Thyroid gland (tissue), 4 donors: ENCODE measurements at regions not wholly inside any gene's neighbourhood (a gene's known extent, or its start where the extent isn't known, plus 50 kb on each side); places are given as distances from the start of the nearest gene placed in this dataset.

Experiments
- CTCF ChIP-seq, 6 experiments: fragments of 200-600 bp in 3 of 6; fragments of 450-650 bp in 3 of 6; sonication (generic) in 3 of 6; IDR thresholded peaks; one replicate each; pipeline ENCODE4 v1.5.1; 2016 to 2019; ENCODE audit warnings: antibody characterized with exemption in 6 of 6, mild to moderate bottlenecking in 2 of 6, inconsistent platforms in 1 of 6, moderate library complexity in 1 of 6
- POLR2A ChIP-seq, 2 donors: fragments of 450-650 bp; IDR thresholded peaks; one replicate each; pipeline ENCODE4 v1.6.1; 2017; ENCODE audit warnings: antibody characterized with exemption in 2 of 2, mild to moderate bottlenecking in 2 of 2, moderate library complexity in 1 of 2

- no peak for TF ChIP-seq CTCF (IDR thresholded peaks at IDR 0.05)
- no peak for TF ChIP-seq POLR2A (IDR thresholded peaks at IDR 0.05)
Observed at GRCh38 chr9:89999176-89999533, 394.3 kb downstream of the GADD45G start.
